ENCODE measurements at regions not wholly inside any gene's neighbourhood (a gene's known extent, or its start where the extent isn't known, plus 50 kb on each side); places are given as distances from the start of the nearest gene placed in this dataset.

DNA sequence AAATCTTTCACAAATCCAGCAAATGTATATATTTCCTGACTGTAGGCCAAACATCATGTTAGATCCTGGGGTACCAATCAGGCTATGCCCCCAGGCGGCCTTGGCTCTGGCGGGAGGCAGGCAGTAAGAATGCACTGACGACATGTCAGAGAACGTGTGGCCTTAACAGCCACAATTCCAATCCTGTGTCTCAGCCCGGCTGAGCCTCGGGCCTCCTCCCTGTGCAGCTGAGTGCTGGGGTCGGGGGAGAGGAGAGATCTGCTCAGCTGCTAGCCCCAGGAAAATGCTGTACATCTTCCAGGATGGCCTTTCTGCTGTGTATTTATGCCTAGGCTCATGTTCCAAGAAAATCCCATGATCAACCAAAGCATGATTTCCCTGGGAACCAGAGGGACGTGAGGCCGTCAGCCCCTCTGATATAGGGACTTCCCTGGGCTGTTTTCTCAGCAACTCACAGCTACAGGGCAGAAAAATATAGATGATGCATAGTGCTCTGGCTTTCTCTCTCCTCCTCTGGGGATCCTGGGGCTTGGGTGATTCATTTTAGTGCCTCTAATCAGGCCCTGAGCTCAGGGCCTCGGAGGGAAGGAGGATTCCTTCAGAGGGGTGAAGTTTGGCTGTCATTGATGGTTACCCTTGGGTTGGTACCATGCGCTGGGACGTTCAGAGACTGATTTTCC lies 604.0 kb downstream of the HS3ST4 start:
- no peaks in the 10 kb centered on the region for H3K27me3 ChIP-seq
- no peaks in the 10 kb centered on the region; the same call in 1 of the 2 replicates for H3K9me3 ChIP-seq
- H3K4me1 ChIP-seq = no peaks in the 10 kb centered on the region
- no peaks in the 10 kb centered on the region for H3K36me3 ChIP-seq
- DNase-seq = no peak
- no peak overlapping the region for H3K4me3 ChIP-seq (ENCODE audit: low read depth, low read length)
- TF ChIP-seq, protein P1, sequence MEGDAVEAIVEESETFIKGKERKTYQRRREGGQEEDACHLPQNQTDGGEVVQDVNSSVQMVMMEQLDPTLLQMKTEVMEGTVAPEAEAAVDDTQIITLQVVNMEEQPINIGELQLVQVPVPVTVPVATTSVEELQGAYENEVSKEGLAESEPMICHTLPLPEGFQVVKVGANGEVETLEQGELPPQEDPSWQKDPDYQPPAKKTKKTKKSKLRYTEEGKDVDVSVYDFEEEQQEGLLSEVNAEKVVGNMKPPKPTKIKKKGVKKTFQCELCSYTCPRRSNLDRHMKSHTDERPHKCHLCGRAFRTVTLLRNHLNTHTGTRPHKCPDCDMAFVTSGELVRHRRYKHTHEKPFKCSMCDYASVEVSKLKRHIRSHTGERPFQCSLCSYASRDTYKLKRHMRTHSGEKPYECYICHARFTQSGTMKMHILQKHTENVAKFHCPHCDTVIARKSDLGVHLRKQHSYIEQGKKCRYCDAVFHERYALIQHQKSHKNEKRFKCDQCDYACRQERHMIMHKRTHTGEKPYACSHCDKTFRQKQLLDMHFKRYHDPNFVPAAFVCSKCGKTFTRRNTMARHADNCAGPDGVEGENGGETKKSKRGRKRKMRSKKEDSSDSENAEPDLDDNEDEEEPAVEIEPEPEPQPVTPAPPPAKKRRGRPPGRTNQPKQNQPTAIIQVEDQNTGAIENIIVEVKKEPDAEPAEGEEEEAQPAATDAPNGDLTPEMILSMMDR (IDR thresholded peaks at IDR 0.05; ENCODE audit: low read depth, low read length) = no peak

DNA sequence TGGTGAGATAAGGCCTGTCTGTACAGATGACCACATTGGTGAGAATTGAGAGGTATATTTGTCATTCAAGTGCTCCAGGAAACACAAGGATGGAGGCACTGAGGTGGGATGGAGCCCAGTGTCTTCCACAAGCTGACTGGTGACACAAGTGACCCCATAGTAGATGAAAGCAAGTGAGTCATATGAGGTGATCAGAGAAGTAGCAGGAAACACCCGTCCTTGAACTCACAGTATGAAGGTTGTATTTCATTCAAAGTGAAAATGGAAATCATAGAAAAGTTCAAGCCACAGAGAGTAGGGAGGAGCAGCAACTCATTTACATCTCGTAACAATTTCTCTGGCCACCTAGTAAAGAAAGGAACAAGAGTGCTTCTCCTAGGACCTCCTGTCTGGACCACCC lies 609.8 kb downstream of the HS3ST4 start:
- no peak overlapping the region for H3K4me3 ChIP-seq (ENCODE audit: low read depth, low read length)
- H3K36me3 ChIP-seq = no peaks in the 10 kb centered on the region
- no peaks in the 10 kb centered on the region for H3K4me1 ChIP-seq
- no peaks in the 10 kb centered on the region for H3K9me3 ChIP-seq
- TF ChIP-seq, protein P1 (IDR thresholded peaks at IDR 0.05; ENCODE audit: low read depth, low read length) = no peak
- H3K27me3 ChIP-seq = no peaks in the 10 kb centered on the region
- no peak for DNase-seq

DNA sequence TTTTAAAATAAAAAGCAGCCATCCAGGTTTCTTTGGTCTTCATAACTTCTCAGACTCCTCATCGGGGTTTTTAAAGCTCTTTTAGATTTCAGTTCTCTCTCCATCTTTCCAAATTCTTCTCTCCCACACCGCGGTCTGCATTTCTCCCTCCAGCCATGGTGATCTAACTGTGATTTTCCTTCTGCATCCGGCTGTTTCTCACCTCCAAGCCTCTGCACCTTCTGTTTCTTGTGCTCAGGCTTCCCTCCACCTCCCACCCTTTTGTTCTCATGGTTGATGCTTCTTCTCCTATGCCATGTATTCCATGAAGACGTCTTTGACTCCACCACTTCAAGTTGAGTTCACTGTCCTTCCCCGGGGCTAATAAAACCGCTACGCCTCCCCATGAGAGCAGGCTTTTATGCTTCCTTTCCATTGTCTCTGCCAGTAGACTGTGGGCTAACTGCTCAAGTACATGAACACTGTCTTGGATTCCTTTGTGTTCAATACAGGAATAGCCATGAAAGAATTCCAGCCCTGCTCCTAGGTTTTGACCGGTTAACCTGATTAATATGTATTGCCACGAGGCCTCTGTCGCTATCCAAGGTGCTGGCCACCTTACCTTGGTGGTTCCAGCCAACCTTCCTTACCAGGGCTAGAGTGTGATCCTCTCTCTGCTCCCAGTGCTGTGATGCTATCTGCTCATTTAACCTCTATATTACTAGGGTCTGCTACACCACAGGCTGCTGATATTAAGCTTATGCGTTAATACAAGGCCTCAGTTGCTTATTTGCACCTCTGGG lies 625.1 kb downstream of the HS3ST4 start:
- TF ChIP-seq, protein P1 (IDR thresholded peaks at IDR 0.05; ENCODE audit: low read depth, low read length) = no peak
- no peak overlapping the region for H3K4me3 ChIP-seq (ENCODE audit: low read depth, low read length)
- DNase-seq = no peak

DNA sequence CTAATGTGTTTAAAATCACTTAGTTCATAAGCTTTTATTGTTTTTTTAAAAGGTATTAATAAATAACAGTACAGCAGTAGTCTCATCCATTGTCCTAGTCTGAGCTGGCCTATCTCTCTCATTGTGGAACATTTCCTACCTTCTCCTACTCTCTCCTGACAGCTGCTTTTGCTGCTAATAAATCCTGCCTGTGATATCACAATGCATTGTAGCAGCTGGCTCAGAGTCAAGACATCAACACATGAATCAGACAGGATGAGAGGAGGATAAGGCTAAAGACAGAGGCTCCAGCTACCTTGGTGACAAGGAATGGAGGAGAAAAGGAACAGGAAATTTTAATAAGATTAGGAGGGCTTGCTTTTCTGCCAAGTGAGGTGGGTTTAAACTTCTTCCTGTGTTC lies 626.1 kb downstream of the HS3ST4 start:
- Histone ChIP-seq H3K27me3 (no peaks in the 10 kb centered on the region), H3K4me1 (no peaks in the 10 kb centered on the region), H3K9me3 (no peaks in the 10 kb centered on the region), H3K4me3 (ENCODE audit: low read depth, low read length) (no peak overlapping the region), H3K36me3 (no peaks in the 10 kb centered on the region)
- TF ChIP-seq, protein P1 (IDR thresholded peaks at IDR 0.05; ENCODE audit: low read depth, low read length) = no peak
- no peak for DNase-seq

More for the DNA sequence above, 625.1 kb downstream of the HS3ST4 start:
- Histone ChIP-seq H3K36me3 (no peaks in the 10 kb centered on the region), H3K27me3 (no peaks in the 10 kb centered on the region), H3K4me1 (no peaks in the 10 kb centered on the region), H3K9me3 (no peaks in the 10 kb centered on the region)

DNA sequence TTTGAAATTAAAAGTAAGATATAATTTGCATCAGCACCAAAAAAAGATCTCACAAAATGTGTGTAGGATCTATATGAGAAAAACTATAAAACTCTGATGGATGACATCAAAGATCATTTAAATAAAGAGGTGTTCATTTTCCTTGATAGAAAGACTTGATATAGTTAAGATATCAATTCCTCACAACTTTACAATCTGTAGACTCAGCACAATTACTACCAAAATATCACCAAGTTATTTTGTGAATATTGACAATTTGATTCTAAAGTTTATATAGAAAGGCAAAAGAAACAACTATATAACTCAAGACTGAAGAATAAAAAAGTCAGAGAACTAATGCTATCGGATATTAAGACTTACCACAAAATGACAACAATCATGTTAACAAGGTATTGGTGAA lies 638.9 kb downstream of the HS3ST4 start:
- no peaks in the 10 kb centered on the region for H3K27me3 ChIP-seq
- H3K4me1 ChIP-seq = no peaks in the 10 kb centered on the region
- DNase-seq = no peak
- H3K9me3 ChIP-seq = no peaks in the 10 kb centered on the region
- H3K4me3 ChIP-seq (ENCODE audit: low read depth, low read length) = no peak overlapping the region
- TF ChIP-seq, protein P1 (IDR thresholded peaks at IDR 0.05; ENCODE audit: low read depth, low read length) = no peak
- no peaks in the 10 kb centered on the region for H3K36me3 ChIP-seq
